Fibroblast of lung (primary cell): ENCODE measurements at regions not wholly inside any gene's neighbourhood (a gene's known extent, or its start where the extent isn't known, plus 50 kb on each side); places are given as distances from the start of the nearest gene placed in this dataset.
"Not testable (repeated sequence)": the region's sequence is repeated elsewhere in the genome, so short reads cannot be mapped to it uniquely, and the experiment has no call there.

Source experiments
- DNase-seq, 2 donors: peaks; one replicate each; pipeline versions ENCODE4 v3.0.0 to v3.0.0-alpha.2; 2010; ENCODE audit warnings: low read depth in 2 of 2
- H2AFZ ChIP-seq: 2 replicates; pipeline ENCODE4 v1.5.1; 2012; ENCODE audit warnings: low read length, control low read depth, inconsistent platforms
- H3K27ac ChIP-seq: 2 replicates; pipeline ENCODE4 v1.5.1; 2011; ENCODE audit warnings: low read length, control low read depth; ENCODE audit not compliant: insufficient read depth
- H3K27me3 ChIP-seq: 2 replicates; pipeline ENCODE4 v1.5.1; 2011; ENCODE audit warnings: mild to moderate bottlenecking, low read length; ENCODE audit not compliant: control insufficient read depth, insufficient read depth
- H3K36me3 ChIP-seq: 2 replicates; pipeline ENCODE4 v1.5.1; 2011; ENCODE audit warnings: low read length; ENCODE audit not compliant: control insufficient read depth, insufficient read depth
- H3K4me1 ChIP-seq: 2 replicates; pipeline ENCODE4 v1.5.1; 2011; ENCODE audit warnings: low read length; ENCODE audit not compliant: control insufficient read depth, insufficient read depth; ENCODE audit errors: extremely low read depth
- H3K4me2 ChIP-seq: 2 replicates; pipeline ENCODE4 v1.5.1; 2011; ENCODE audit warnings: low read length, control low read depth; ENCODE audit not compliant: insufficient read depth; ENCODE audit errors: extremely low read depth
- H3K4me3 ChIP-seq, 4 experiments: fragments of 200-600 bp in 1 of 4; sonication (generic) in 1 of 4; replicated peaks in 1 of 4; 2 replicates each; pipeline ENCODE4 v1.5.1; 2011 to 2016; ENCODE audit warnings: low read length in 4 of 4, low read depth in 3 of 4, mild to moderate bottlenecking in 3 of 4, control low read depth in 2 of 4, inconsistent platforms in 1 of 4, mixed read lengths in 1 of 4; ENCODE audit not compliant: insufficient read depth in 1 of 4; ENCODE audit errors: control extremely low read depth in 1 of 4
- H3K79me2 ChIP-seq: 2 replicates; pipeline ENCODE4 v1.5.1; 2012; ENCODE audit warnings: mild to moderate bottlenecking, low read length, inconsistent platforms; ENCODE audit not compliant: control insufficient read depth, insufficient read depth
- H3K9ac ChIP-seq: 2 replicates; pipeline ENCODE4 v1.5.1; 2011; ENCODE audit warnings: mild to moderate bottlenecking, low read length, control low read depth; ENCODE audit not compliant: insufficient read depth
- H3K9me3 ChIP-seq: 2 replicates; pipeline ENCODE4 v1.5.1; 2012; ENCODE audit warnings: low read depth, low read length; ENCODE audit not compliant: control insufficient read depth, insufficient read depth
- H4K20me1 ChIP-seq: 2 replicates; pipeline ENCODE4 v1.5.1; 2011; ENCODE audit warnings: low read length; ENCODE audit not compliant: control insufficient read depth, insufficient read depth; ENCODE audit errors: extremely low read depth
- EZH2 ChIP-seq: IDR thresholded peaks from 2 replicates; pipeline ENCODE4 v1.5.1; 2012; ENCODE audit warnings: low read length, control low read depth, mild to moderate bottlenecking; ENCODE audit errors: missing control alignments
- TF ChIP-seq, protein P1 (sequence below), 2 donors: IDR thresholded peaks in 1 of 2; conservative IDR thresholded peaks in 1 of 2; 1 replicate in 1 of 2; 2 replicates in 1 of 2; pipeline ENCODE4 v1.5.1; 2011 to 2012; ENCODE audit warnings: low read length in 2 of 2, control low read depth in 1 of 2, inconsistent platforms in 1 of 2, low read depth in 1 of 2, mild to moderate bottlenecking in 1 of 2

DNA sequence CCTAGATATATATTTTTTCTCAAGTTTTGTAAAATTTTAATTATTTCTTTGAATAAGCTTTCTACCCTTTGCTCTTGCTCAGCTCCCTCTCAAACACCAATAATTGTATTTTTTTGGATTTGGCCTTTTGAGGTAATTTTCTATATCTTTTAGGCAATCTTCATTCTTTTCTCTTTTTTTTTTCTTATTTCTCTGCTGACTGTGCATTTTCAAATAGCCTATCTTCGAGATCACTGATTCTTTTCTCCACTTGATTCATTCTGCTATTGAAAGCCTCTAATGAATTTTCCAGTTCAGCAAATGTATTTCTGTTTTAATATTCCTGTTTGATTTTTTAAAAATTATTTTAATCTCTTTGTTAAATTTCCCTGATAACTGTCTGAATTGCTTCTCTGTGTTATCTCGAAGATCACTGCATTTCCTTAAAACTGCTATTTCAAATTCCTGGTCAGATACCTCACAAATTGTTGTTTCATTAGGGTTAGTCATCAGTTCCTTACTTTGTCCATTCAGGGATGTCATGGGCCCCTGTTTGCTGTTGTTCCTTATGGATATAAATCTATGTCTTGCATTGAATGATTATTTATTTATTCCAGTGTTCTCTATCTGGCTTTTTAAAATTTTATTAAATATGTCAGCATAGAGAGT is 100.1 kb upstream of the UNC5B start:
- no peaks in the 10 kb centered on the region for H3K9me3 ChIP-seq
- H3K36me3 ChIP-seq = no peaks in the 10 kb centered on the region
- H3K4me2 ChIP-seq = no peak overlapping the region
- no peak overlapping the region for H3K4me3 ChIP-seq
- TF ChIP-seq, protein P1, sequence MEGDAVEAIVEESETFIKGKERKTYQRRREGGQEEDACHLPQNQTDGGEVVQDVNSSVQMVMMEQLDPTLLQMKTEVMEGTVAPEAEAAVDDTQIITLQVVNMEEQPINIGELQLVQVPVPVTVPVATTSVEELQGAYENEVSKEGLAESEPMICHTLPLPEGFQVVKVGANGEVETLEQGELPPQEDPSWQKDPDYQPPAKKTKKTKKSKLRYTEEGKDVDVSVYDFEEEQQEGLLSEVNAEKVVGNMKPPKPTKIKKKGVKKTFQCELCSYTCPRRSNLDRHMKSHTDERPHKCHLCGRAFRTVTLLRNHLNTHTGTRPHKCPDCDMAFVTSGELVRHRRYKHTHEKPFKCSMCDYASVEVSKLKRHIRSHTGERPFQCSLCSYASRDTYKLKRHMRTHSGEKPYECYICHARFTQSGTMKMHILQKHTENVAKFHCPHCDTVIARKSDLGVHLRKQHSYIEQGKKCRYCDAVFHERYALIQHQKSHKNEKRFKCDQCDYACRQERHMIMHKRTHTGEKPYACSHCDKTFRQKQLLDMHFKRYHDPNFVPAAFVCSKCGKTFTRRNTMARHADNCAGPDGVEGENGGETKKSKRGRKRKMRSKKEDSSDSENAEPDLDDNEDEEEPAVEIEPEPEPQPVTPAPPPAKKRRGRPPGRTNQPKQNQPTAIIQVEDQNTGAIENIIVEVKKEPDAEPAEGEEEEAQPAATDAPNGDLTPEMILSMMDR (conservative IDR thresholded peaks at IDR 0.05 in 1 of 2, IDR thresholded peaks at IDR 0.05 in 1 of 2; ENCODE audit: low read depth in 1 of 2, low read length in 2 of 2) = no peak
- TF ChIP-seq EZH2 = no peak
- H2AFZ ChIP-seq = no peak overlapping the region
- H4K20me1 ChIP-seq = no peaks in the 10 kb centered on the region
- no peaks in the 10 kb centered on the region for H3K4me1 ChIP-seq
- no peak overlapping the region for H3K9ac ChIP-seq
- peaks cover 5% of the 10 kb centered on the region for H3K27me3 ChIP-seq
- DNase-seq = no peak
- no peak overlapping the region for H3K27ac ChIP-seq
- H3K79me2 ChIP-seq = no peaks in the 10 kb centered on the region

- Histone ChIP-seq H3K36me3 (no peaks in the 10 kb centered on the region), H3K9ac (no peak overlapping the region), H3K4me2 (no peak overlapping the region), H3K27me3 (peaks cover 5% of the 10 kb centered on the region), H4K20me1 (no peaks in the 10 kb centered on the region), H3K4me3 (no peak overlapping the region), H3K9me3 (no peaks in the 10 kb centered on the region), H3K27ac (no peak overlapping the region), H2AFZ (no peak overlapping the region), H3K79me2 (no peaks in the 10 kb centered on the region), H3K4me1 (no peaks in the 10 kb centered on the region)
- TF ChIP-seq, protein P1 (conservative IDR thresholded peaks at IDR 0.05 in 1 of 2, IDR thresholded peaks at IDR 0.05 in 1 of 2; ENCODE audit: low read depth in 1 of 2, low read length in 2 of 2) = no peak
- no peak for TF ChIP-seq EZH2
- DNase-seq = no peak
Observed at GRCh38 chr10:71116426-71116825, 95.9 kb upstream of the UNC5B start.

DNA sequence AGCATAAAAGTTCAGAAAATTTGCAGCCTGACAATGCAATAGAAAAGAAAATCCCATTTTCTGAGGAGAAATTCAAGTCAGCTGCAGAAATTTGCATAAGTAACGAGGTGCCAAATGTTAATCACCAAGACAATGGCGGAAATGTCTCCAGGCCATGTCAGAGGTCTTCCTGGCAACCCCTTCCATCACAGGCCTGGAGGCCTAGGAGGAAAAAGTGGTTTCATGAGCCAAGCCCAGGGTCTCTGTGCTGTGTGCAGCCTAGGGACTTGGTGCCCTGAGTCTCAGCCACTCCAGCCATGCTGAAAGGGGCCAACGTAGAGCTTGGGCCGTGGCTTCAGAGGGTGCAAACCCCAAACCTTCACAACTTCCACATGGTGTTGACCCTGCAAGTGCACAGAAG is 94.8 kb upstream of the UNC5B start:
- not testable (repeated sequence) for H3K9ac ChIP-seq, H2AFZ ChIP-seq, DNase-seq, H3K4me2 ChIP-seq, H3K4me1 ChIP-seq, H3K36me3 ChIP-seq, H3K79me2 ChIP-seq, H3K4me3 ChIP-seq, H4K20me1 ChIP-seq, H3K27ac ChIP-seq, H3K9me3 ChIP-seq, H3K27me3 ChIP-seq
